ENCODE measurements at regions not wholly inside any gene's neighbourhood (a gene's known extent, or its start where the extent isn't known, plus 50 kb on each side); places are given as distances from the start of the nearest gene placed in this dataset.

DNA sequence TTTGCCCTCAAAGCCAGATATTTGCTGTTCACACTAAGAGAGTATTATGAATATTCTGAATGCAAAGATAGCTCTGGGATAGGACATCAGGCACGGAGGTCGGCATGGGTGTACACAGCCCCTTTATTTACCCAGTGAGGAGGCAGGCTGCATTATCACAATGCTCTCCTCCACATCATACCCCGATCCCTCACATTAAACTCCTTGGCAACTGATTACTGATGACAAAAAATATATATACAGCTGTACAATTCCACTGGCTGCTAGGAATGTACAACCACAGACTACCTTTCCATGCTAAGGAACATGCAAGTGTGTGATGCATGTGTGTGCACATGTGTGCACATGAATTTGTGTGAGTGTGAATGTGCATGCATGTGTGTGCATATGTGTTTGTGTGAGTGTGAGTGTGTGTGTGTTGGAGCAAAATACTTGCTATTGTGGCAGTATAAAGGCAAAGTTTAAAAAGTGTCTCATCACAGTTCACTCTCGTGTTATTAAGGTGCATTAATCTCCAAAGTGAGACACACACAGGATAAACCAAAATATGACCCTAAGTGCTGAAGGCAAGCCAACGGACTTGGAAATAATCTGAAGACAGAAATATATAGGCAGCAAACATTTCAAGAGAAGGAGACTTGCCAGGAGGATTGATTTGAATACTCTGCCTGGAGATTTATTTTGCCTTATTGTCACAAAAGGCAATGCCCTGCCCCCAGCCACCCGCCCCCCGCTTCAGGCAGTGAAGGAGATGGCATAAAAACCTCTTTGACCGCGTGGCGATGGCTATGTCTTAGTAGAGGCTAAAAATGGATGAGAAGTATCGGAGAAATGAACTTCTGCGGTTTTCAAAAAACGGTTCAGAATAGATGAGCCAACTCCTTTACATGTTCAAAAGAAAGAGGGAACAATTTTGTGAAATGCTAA lies 274.8 kb downstream of the TSHZ3 start:
- Histone ChIP-seq H3K27ac (no peak overlapping the region), H3K4me1 (replicated peaks) (no peaks in the 10 kb centered on the region), H3K36me3 (no peaks in the 10 kb centered on the region), H3K27me3 (replicated peaks; ENCODE audit: insufficient read depth) (no peaks in the 10 kb centered on the region), H3K4me3 (no peak overlapping the region), H3K9me3 (no peaks in the 10 kb centered on the region)
- WGBS, result 69% methylated on average over 13 of the region's 13 CpGs
- no peak for DNase-seq (ENCODE audit: low spot score)
- intact Hi-C loops (cut with DNase I), result no loop called here
- TF ChIP-seq CTCF (IDR thresholded peaks at IDR 0.05) (no peak), POLR2A (IDR thresholded peaks at IDR 0.05) (no peak), POLR2AphosphoS5 (IDR thresholded peaks at IDR 0.05) (no peak)

DNA sequence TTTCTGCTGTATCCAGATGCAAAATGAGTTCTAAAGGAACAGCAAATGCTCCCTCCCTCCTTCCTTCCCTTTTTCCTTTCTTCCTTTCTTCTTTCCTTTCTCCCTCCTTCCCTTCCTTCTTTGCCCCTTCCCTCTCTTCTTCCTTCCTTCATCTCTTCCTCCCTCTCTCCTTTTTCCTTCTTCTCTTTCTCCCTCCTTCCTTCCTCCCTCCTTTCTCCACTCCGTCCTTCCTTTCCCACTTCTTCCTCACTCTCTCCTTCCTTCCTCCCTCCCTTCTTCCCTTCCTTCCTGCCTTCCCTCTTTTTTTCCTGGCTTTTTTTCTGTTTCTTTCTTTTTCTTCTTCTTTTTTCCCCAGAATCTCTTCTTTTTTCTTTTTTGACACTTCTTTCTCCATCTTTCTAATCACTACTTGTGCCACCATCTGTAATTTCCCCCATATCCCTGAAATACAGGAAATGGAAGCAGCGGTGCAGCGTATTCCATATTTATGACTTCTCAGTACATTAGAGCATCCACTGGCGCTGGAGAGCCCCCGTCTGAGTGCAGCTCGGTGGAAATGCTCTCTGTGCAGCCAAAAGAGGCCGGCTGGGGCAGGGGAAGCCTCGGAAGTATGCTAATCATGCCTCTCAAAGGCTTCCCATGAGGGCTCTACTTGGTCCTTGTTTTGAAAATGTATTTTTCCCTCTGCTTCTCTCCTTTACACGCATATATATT lies 275.6 kb downstream of the TSHZ3 start:
- no peaks in the 10 kb centered on the region for H3K27me3 ChIP-seq (replicated peaks; ENCODE audit: insufficient read depth)
- intact Hi-C loops (cut with DNase I), result no loop called here
- WGBS, result 45% methylated on average over 9 of the region's 9 CpGs
- H3K4me3 ChIP-seq, result no peak overlapping the region
- H3K36me3 ChIP-seq, result no peaks in the 10 kb centered on the region
- TF ChIP-seq CTCF (IDR thresholded peaks at IDR 0.05), result no peak
- TF ChIP-seq POLR2AphosphoS5 (IDR thresholded peaks at IDR 0.05), result no peak
- no peak for TF ChIP-seq POLR2A (IDR thresholded peaks at IDR 0.05)
- DNase-seq (ENCODE audit: low spot score), result no peak
- H3K4me1 ChIP-seq (replicated peaks), result no peaks in the 10 kb centered on the region
- H3K9me3 ChIP-seq, result no peaks in the 10 kb centered on the region
- H3K27ac ChIP-seq, result no peak overlapping the region

DNA sequence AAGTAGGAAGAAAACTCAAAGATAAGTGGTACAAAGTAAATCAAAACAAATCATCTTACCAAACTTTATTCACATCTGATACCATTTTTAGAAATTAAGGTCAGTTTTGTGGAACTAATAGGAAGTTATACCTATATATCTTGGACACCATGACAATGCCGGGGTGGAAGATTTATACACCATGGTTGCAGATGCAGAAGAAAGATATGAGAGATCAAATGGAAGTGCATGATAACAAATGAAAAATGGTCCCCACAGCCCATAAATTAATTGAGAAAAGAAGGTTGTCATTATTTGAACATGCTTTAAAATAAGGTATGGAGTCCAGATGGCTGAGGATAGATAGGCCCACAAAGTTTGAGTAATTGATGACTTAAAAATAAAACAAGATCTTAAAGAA lies 276.8 kb downstream of the TSHZ3 start:
- DNase-seq (ENCODE audit: low spot score), result no peak
- H3K36me3 ChIP-seq, result no peaks in the 10 kb centered on the region
- H3K27ac ChIP-seq, result no peak overlapping the region
- no peak overlapping the region for H3K4me3 ChIP-seq
- intact Hi-C loops (cut with DNase I), result no loop called here
- no peaks in the 10 kb centered on the region for H3K27me3 ChIP-seq (replicated peaks; ENCODE audit: insufficient read depth)
- H3K4me1 ChIP-seq (replicated peaks), result no peaks in the 10 kb centered on the region
- H3K9me3 ChIP-seq, result no peaks in the 10 kb centered on the region
- TF ChIP-seq CTCF (IDR thresholded peaks at IDR 0.05), result no peak
- no peak for TF ChIP-seq POLR2A (IDR thresholded peaks at IDR 0.05)
- no peak for TF ChIP-seq POLR2AphosphoS5 (IDR thresholded peaks at IDR 0.05)
- WGBS, result 55% methylated on average over 1 of the region's 1 CpG

DNA sequence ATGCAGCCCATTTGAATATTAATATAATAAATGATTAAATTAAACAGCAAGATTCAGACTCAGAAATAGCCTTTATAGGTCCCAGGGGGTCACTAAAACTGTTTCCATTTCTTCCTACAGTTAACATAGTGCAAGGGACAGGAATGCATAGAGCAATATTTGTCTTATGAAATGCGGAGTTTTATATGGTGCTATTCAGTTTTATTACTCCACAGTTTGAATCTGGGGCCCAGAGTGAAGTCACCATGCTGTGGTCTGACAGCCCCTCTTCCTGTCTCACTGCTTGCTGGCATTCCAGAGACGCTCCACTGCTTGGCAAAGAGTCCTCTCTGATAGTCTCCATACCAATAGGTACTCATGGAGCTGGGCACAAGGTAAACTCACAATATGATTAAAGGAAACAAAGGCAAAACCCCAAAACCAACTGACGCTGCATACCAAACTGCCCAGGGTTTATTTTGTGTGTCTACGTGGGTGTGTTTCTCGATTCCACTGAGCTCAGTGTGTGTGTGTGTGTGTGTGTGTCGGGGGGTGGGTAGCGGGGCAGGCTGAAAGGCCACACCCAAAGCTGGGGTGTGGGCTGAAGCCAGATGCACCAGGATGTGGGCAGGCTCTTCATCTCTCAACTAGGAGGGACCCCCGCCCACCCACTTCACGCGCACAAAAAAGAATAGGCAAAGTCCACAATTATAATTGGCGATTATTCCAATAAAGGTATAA lies 277.9 kb downstream of the TSHZ3 start:
- Histone ChIP-seq H3K27ac (no peak overlapping the region), H3K9me3 (no peaks in the 10 kb centered on the region), H3K4me1 (replicated peaks) (no peaks in the 10 kb centered on the region), H3K27me3 (replicated peaks; ENCODE audit: insufficient read depth) (no peaks in the 10 kb centered on the region), H3K4me3 (no peak overlapping the region), H3K36me3 (no peaks in the 10 kb centered on the region)
- intact Hi-C loops (cut with DNase I), result no loop called here
- TF ChIP-seq CTCF (IDR thresholded peaks at IDR 0.05), result no peak
- no peak for TF ChIP-seq POLR2AphosphoS5 (IDR thresholded peaks at IDR 0.05)
- TF ChIP-seq POLR2A (IDR thresholded peaks at IDR 0.05), result no peak
- DNase-seq (ENCODE audit: low spot score), result no peak
- 59% methylated on average over 11 of the region's 11 CpGs for WGBS

Measured in prostate gland (tissue), 2 donors.